ENCODE measurements at regions not wholly inside any gene's neighbourhood (a gene's known extent, or its start where the extent isn't known, plus 50 kb on each side); places are given as distances from the start of the nearest gene placed in this dataset.
"Not testable (repeated sequence)": the region's sequence is repeated elsewhere in the genome, so short reads cannot be mapped to it uniquely, and the experiment has no call there.

DNA sequence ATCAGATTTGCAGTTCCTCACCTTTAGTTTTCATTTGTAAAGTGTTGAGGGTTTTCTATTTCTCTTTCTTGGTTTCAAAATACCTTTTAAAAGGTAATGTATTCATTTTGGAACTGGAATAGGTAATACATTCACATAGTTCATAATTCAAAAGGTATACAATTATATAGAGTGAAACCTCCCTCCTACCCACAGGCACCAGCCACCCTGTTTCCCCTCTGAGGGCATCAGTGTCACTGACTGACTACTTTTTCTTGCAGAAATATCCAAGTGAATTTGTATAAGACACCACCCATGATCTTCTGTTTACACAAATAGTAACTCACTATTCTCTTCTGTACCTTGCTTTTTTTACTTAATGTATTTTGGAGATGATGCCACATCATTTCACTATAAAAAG lies 139.6 kb upstream of the EGLN3 start:
- DNase-seq (ENCODE audit: low spot score) = no peak

DNA sequence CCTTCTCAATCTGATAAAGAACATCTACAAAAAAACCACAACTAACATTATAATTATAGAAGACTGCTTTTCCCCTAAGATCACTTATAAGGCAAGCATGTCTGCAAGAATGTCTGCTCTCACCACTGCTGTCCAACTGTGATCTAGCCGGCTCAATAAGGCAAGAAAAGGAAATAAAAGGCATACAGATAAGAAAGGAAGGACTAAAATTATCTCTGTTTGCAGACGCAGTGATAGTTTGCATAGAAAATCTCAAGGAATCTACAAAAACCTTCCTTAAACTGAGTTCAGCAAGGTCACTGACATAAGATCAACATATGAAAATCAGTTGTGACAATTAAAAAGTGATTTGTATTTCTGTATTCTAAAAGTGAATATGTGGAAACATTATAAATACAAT lies 138.0 kb upstream of the EGLN3 start:
- no peak for DNase-seq (ENCODE audit: low spot score)

DNA sequence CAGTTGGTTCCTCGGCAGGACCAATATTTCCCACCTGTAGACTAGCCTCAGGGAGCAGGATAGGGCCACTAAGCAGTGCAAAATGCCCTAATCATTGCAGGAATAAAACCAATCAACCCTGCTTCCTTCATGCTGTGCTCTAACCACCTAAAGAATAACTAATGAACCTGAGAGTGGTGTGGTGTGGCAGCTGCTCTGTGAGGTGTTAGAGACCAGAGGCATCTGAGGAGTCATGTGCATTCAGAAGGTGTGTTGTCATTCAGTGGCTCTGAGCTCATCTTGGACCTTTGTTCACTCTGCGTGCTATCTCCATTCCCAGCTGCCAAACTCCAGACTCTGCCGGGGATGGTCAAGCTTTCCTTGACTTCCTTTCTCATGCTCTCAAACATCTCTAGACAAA lies 136.7 kb upstream of the EGLN3 start:
- DNase-seq (ENCODE audit: low spot score) = no peak

DNA sequence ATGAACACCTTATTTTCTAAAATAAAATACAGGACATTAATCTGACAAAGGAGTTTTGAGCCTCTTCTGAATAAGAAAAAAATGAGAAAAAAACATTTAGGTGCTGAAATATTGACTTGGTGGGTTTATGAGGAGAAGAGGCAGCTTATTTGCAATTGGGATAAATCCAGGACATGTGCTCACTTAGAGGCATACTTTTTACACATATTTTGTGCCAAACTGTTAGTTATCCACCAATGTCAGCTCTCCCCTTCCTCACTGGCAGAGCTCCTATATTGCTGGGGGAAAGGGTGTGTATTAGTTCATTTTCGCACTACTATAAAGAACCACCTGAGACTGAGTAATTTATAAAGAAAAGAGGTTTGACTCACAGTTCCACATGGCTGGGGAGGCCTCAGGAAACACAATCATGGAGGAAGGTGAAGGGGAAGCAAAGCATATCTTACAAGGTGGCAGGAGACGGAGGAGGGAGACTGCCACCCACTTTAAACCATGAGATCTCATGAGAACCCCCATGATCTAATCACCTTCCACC lies 135.4 kb upstream of the EGLN3 start:
- no peak for DNase-seq (ENCODE audit: low spot score)

DNA sequence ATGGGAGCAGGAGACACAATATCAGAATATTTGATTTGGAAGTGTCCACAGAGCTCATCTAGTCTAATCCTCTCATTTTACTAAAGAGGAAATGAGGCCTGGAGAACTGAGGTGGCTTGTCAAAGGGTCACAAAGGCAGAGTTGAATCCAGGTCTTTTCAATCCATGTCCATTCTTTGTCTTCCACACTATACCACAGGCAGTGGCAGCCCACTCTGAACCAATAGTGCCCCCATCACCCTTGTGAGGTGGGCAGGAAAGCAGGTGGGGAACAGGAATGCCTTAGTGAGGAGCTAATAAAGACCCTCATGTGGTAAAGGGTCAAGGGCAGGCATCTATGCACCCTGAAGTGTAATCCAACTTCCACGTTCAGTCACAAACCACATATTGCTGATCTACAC lies 134.8 kb upstream of the EGLN3 start:
- DNase-seq (ENCODE audit: low spot score) = no peak

DNA sequence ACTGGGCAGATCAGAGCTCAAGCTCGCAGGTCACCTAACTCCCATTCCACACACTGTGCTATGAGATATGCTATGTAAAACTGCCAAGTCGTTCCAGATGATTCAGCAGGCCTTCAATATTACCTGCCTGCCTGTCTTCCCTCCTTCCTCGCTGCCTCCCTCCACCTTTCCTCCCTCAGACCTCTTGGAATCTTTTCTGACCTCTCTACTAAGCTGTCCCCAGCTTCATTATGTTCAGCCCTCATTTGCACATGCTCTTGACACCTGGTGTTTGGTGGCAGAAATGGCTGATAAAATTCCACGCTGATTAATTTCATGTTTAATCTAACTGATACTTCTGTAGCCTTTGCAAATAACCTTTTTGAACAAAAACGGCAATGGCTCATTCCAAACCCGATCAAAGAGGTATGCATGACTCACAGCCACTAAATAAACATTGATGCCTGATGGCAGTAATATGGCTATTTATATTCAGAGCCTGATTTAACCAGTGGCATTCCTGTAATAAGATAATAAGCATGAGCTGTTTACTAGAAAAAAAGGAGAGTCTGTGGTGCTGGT lies 130.8 kb upstream of the EGLN3 start:
- no peak for DNase-seq (ENCODE audit: low spot score)

DNA sequence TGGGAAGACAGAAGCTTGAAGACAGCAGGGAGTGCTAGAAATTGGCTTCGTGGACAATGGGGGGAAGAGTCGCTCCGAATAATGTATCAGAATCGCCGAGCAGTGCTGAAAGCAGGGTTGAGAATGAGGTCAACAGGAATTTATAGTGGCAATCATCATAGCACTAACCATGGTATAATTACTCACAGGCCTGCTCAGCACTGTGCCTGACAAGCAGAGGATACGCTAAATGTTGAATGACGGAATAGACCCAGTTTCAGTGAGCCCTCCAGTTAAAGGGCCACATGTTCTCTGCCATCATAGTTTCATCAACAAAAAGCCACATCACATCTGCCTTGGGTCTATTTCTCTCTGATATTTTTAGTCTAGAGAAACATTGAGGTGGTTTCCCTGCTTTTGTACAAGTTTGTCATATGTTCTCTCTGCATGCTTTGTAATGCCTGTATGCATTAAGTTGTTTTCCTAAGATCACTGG lies 130.3 kb upstream of the EGLN3 start:
- no peak for DNase-seq (ENCODE audit: low spot score)

DNA sequence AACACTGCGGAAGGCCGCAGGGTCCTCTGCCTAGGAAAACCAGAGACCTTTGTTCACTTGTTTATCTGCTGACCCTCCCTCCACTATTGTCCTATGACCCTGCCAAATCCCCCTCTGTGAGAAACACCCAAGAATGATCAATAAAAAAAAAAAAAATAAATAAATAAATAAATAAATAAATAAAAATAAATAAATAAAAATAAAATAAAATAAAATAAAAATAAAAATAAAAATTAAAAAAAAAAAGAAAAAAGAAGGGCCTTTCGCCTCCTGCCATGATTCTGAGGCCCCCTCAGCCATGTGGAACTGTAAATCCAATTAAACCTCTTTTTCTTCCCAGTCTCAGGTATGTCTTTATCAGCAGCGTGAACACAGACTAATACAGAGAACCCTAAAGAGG lies 128.8 kb upstream of the EGLN3 start:
- DNase-seq (ENCODE audit: low spot score) = not testable (repeated sequence)

DNA sequence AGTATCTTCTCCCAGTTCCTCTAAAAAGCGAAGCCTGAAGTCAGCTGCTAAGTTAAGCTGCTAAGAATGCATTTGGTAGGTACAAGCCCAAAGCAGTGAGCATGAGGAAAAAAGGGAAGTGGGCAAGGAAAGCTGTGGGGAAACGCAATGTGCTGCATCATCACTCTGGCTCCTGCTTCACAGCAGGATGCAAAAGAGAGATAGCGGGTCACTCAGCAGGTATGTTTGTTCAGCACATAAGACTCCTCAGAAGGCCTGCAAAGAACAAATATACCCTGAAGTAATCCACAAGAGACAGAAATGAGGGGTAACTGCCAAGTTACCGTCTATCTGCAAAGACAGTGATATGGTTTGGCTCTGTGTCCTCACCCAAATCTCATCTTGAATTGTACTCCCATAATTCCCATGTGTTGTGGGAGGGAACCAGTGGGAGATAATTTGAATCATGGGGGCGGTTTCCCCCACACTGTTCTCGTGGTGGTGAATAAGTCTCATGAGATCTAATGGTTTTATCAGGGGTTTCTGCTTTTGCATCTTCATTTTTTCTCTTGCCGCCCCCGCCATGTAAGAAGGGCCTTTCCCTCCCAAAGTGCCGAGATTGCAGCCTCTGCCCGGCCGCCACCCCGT lies 127.4 kb upstream of the EGLN3 start:
- no peak for DNase-seq (ENCODE audit: low spot score)

DNA sequence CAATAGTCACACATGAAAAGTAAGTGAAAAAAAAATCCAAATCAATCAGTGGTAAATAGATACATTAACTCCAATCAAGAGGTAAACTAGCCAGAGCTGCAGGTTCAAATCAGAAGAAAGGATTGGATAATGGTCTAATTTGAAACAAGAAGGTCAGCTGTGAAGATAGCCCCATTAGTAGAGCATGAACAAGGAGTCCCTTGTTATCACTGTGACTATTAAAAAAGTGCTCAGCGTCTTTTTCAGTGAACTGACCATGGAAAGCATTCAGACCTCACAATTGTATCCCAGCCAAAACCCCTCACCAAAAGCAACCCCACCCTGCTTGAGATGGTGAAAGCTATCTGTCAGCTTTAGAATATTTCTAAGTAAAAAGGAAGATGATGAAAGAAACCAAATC lies 125.0 kb upstream of the EGLN3 start:
- DNase-seq (ENCODE audit: low spot score) = no peak

DNA sequence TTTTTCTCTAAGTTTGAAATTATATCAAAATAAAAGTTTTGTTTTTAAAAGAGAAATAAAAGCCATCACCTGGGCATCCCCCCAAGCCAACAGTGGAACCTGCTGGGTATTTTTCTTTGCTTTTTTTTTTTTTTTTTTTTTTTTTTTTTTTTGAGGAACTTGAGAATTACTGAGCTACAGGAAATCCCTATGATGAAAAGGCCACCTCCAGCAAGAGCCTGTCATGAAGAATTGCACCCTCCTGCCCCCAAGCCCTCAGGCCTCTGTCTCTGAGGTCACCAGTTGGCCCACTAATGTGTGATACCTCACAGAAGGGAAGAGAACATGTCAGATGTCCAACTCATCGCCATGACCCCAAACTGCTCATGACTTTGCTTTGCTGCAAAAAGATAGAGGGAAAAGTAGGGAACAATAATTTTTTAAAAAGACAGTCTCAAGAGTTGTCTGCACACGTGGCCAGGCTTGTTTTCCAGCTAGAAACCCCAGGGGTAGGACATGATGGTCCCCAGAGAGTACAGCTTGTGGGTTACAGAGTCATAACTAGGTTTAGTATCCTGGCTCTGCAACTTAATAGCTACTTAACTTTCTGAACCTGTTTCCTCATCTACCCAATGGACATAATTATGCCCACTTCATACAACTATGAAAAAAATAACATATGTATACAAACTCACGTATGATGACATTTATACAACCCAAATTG lies 124.3 kb upstream of the EGLN3 start:
- no peak for DNase-seq (ENCODE audit: low spot score)

DNA sequence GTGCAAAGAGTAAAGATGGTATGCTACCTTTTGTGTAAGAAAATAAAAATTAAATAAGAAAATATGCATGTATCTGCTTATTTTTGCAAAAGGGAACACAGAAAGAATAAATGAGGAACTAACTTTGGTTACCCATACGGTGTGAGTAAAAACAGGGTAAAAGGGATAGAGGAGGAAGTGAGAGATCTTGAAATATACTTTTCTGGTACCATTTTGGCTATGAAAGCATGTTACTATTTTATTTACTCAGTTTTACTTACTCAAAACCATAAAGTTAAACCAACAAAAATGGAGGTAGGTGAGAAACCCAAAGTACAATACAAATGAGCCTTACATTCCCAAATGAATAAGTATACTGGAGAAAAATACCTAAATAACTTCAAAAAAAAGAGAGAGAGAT lies 122.0 kb upstream of the EGLN3 start:
- DNase-seq (ENCODE audit: low spot score) = no peak

DNA sequence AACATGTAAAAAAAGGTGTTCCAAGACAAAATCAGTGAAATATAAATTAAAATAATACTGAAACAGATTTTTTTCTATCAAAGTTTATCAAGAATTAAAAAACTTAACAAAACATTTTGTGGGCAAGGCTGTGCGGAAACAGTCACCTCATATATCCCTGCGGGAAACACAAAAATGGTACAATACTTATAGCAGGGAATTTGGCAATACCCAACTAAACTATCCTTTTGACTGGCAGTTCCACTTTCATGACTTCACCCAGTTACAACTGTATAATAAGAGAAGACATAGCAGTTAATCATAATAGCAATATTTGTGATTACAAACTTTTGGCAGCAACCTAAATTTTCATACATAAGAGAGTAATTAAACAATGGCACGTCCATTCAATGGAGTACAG lies 121.5 kb upstream of the EGLN3 start:
- DNase-seq (ENCODE audit: low spot score) = no peak

DNA sequence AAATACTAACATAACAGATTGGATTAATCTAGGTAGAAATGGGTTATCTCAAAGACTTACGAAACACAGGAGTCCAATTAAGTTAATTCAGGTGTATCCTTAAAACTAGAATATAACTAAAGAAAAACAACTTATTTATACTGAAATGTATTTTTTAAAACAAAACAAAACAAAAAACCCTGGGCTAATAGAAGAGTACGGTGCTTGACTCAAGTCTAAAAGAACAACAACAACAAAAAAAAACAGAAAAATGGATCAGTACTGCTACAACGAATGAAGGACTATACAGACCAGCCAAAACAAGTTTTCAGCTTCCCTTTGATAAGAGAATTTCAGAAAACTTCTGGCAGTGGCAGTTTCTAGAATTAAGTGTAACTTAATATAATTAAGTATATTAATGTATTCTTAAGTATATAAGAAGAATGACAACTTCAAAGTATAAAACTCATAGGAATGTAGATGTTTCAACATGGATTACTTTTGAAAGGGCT lies 120.1 kb upstream of the EGLN3 start:
- no peak for DNase-seq (ENCODE audit: low spot score)

DNA sequence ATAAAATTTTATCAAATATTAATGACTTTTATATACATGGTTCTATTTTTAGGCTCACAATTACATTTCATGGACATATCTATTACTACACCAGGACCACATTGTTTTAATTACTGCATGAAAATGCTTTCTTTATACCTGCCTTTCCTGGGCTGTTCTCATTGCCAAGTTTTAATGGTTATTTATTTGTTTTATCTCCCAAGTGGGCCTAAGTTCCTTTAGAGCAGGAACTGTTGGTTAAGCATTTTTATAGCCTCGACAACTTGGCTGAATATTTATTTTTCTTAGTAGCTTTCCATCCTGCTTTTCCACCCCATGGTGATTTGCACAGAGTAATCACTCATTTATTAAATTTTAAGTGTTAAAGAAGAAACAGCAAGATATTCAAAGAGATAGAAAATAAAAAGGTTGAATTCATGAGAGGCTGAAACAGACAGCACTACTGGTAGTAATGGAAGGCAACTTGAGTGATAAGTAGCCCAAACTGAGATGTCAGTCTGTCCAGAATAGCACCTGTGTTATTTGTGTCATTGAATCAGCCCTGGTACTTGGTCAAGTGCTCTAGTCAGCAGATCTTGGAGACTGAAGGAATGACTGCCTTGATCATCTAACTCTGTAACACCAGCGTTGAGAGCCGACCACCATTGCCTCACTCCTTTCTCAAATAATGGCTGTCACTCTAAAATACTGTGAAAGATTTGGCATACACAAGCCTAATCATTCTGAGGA lies 119.1 kb upstream of the EGLN3 start:
- DNase-seq (ENCODE audit: low spot score) = no peak

DNA sequence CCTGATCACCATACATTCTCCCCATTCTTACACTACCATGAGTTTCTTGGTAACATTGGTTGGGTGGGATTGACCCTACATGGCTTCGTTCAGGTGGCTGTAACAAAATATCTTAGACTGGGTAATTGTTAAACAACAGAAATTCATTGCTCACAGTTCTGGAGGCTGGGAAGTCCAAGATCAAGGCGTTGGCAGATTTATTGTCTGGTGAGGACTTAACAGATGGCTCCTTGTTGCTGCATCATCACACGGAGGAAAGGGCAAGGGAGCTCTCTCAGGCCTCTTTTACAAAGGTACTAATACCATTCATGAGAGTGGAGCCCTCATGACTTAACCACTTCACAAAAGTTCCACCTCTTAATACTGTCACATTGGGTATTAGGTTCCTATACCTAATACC lies 116.7 kb upstream of the EGLN3 start:
- no peak for DNase-seq (ENCODE audit: low spot score)

DNA sequence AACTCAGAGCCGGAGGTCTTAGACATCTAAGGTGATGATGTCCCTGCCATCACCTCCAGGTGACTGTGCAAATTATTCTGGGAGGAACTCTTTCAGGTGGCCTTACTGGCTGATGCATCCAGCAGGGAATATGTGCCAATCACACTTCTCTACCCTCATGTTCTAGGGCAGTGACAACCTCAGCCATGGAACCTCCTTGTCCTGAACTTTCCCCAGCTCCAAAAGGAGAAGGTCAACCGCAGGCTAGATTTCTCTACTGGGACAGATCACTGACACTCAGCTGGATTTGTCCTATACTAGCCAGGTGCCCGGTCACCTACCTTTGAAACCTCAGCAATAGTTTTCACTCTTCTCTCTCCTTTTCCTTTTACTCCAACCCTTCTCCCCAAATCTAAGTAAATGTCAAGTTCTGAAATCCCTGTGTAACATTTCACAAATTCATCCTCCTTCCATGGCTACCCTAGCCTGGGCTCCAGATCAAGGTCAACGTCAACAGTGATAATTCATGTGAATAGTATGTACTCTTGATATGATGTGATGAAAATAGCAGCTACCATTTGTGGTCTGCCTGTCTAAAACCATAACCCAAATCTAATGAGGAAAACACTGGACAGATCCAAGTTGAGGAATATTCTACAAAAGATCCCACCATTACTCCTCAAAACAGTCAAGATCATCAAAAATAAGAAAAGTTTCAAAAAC lies 115.0 kb upstream of the EGLN3 start:
- DNase-seq (ENCODE audit: low spot score) = no peak

DNA sequence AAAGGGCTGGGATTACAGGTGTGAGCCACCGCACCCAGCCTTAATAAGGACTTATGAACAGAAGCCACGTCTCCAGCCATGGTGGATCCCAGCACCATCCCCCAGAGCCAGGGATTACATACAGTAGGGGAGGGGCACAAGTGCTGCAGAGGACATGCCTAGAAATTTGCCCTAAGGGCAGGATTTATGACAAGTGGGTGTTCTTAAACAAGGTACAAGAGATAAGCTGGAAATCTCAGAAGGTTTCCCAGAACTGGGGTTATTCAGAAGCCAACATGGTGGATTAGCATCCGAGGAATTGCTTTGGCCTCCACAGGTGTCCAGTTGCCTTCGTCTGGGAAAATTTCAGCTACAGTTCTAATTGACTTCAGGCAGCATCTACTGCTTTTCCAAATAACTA lies 114.4 kb upstream of the EGLN3 start:
- no peak for DNase-seq (ENCODE audit: low spot score)

DNA sequence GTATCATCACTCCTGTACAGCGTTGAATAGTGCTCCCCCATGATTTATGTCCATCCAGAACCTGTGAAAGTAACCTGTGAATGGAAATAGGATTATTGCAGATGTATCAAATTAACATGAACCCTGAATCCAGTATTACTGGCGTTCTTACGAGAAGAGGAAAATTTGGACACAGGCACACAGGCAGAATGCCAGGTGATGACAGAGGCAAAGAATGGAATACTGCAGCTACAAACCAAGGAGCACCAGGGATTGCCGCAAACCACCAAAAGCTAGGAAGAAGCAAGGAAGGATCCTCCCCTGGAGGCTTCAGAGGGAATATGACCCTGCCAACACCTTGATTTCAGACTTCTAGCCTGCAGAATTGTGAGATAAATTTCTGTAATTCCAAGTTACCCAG lies 113.5 kb upstream of the EGLN3 start:
- DNase-seq (ENCODE audit: low spot score) = peak; percentile 49

DNA sequence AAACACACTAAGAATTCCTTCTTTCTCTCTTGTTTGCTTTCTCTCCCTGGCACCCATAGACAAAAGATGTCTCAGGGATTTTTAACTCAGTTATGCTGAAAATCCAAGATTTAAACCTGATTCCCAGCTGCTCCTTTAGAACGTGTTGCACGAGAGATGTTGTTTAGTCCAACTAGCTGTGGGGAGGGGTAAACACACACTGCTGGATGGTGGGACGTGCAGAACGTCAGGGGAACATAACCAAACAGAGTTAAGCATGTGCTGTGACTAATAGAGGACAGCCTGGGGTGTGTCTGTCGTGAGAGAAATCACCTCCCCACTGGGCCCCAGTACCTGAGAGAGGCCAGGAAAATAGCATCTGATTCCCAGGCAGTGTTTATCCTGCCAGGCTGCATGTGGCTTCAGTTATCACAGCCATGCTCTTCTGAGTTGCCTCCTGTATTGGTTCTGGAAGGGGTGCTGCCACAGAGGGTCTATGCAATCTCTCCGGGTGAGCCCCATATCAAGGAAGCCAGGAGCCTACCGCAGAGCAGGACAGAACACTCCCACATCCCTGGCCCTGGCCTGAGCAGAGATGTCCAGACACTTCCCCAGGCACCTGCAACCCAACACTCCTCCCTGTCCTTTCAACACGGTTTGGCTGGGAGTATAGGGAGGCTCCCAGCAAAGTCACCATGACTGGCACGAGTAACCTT lies 112.7 kb upstream of the EGLN3 start:
- DNase-seq (ENCODE audit: low spot score) = no peak

DNA sequence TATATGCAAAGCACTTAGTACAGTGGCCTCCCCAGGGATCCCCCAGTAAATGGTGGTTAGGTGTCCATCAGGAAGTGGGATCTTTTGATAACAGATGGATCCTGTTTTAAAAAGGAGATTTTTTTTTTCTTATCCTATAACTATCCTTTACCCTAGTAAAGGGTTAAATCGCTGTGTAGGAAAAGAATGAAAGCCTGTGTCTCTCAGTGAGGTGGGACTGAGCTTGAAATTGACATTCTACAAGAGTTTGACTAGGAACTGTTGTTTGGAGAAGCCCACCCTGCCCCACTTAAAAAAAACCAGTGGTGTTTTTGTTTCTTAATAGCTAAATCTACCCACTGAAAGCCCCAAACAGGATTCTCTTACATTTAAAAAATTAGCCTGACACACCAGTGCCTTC lies 112.2 kb upstream of the EGLN3 start:
- DNase-seq (ENCODE audit: low spot score) = no peak

Measured in GM03348 (cell line).